HTR-8/SVneo (cell line): ENCODE measurements at regions not wholly inside any gene's neighbourhood (a gene's known extent, or its start where the extent isn't known, plus 50 kb on each side); places are given as distances from the start of the nearest gene placed in this dataset.

Experiments used
- DNase-seq: peaks from one replicate; pipeline ENCODE4 v3.0.0; 2011; ENCODE audit warnings: low spot score, mixed read lengths; ENCODE audit not compliant: insufficient read length
- FAIRE-seq: peaks from 2 replicates; lab custom pipeline; 2011; peaks lifted over from hg19 to GRCh38; lab: Jason Lieb, UNC

DNA sequence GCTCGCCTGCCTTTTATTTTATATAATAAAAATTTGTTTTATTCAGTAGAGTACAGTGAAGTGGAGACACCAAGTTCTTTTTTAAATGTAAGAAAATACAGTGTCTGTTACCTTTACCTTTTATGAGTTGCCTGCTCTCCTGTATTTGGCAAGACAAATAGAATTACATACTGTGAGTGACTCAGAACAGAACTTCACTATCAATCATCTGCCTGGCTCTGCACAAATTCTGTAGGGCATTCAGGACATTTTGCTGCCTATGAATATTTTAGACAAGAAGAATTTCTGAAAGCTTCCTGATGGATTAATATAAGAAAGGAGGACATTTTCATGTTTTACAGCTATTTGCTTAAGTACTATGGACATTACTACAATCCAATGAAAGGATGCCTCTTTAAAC, 135.4 kb upstream of the PHF14 start:
- no peak for FAIRE-seq
- DNase-seq = no peak

DNA sequence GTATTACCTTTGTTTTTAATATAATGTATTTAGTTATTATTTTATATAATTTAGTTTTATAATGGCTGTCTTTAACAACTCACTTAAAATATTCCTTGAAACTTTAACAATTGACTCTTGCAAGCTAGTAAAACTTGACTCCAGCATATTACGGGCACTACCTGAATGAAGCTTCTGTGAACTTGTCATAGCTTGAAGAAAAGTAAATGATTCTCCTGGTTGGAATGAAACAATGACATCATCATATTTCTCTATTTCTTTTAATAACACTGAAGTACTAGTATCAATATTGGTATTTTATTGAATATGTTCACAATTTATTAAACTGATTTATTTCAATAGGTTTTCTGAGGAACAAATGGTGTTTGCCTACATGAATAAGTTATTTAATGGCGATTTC, 128.4 kb upstream of the PHF14 start:
- DNase-seq = no peak
- no peak for FAIRE-seq

DNA sequence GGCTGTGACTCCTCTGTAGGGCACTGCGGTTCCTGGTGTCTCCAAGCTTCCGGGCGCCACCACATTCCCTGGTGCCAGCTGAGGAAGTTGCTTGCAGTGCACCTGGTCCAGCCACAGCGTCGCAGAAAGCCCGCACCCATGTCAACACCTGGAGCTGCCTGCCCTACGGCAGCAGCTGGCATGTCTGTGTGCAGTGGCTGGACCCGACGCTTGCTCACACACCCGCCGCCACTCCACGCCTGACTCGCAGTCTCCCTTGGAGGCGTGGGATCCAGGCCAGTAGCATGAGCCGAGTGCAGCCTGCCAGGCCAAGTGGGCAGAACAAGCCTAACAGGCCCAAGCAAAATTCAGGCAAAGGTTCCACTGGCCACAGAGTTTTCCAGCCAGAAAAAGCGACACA, 118.1 kb upstream of the PHF14 start:
- DNase-seq (no peak), FAIRE-seq (no peak)

DNA sequence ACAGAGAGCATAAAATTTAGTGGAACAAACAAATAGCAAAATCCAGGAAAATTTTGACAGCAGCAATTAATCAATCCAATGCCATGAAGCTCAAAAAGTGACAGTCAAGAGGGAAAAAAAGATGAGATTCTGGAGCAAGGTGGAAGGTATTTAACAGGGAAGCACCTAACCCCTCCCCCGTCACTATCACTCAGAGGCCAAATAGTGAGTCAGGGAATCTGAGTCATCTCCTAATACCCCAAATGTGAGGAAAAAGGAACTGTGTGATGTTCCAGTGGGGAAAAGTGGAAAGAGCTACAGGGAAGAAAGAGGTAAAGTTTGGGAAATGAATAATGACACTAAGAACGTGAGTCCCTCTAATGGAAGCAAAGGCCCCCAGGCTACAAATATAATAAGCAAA, 113.2 kb upstream of the PHF14 start:
- DNase-seq = no peak
- no peak for FAIRE-seq

DNA sequence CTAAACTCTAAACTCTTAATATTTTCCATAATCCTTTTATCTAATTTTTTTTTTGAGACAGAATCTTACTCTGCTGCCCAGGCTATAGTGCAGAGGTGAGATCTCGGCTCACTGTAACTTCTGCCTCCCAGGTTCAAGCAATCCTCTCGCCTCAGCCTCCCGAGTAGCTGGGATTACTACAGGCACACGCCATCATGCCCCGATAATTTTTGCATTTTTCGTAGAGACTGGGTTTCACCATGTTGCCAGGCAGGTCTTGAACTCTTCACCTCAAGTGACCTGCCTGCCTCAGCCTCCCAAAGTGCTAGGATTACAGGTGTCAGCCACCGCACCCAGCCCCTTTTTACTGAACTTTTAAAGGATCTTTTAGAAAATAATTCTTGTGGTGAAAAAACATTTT, 110.2 kb upstream of the PHF14 start:
- no peak for FAIRE-seq

DNA sequence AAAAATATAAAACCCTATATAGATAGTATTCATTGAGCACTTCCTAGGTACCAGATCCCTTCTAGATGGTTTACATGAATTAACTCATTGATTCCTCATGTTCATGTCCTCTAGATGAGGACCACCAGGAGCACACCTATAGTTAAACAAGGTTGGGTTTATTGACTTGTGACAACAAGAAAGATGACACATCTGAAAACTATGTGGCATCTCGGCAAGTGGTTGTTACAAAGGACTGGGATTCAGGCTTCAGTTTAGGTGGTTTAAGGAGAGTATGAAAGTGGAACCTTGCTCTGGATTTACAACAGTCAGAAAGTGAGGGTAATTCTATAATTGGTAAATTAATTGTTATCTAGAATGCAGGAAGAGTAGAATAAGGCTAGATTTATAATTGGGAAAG, 99.0 kb upstream of the PHF14 start:
- FAIRE-seq (no peak), DNase-seq (no peak)

More for the DNA sequence above, 110.2 kb upstream of the PHF14 start:
- DNase-seq = no peak

DNA sequence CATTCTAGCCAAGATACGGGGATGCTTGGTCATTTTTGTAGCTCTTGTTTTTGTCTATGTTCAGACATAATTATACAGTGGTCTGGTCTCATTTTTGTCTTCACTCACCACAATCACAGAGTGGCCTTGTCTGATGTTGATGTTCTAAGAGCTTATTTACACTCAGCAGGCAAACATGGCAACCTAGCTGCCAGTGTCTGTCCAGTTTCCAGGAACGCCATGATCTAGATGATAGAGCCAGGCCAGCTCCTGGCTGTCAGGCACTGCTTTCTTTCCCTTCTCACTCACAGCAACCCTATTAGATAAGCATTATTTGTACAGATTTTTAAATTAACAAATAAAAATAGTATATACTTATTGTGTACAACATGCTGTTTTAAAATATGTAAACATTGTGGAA, 98.6 kb upstream of the PHF14 start:
- FAIRE-seq = no peak
- no peak for DNase-seq

DNA sequence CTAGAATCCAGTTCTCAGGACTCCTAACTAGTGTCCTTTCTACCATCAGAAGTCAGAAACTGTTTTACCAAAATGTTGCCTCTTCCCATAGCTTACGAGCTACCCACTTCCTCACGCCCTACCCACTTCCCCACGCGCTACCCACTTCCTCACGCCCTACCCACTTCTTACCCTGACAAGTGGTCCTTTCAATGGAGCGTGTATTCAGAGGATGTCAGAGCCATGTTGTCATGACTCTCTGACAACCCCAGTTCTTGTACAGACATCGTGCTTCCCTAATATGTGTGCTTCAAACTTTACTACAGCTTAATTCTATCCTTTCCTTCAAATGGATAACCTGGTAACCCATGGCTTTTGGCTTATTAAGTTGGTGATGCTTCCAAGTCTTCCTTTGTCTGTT, 84.8 kb upstream of the PHF14 start:
- no peak for FAIRE-seq
- DNase-seq = no peak

DNA sequence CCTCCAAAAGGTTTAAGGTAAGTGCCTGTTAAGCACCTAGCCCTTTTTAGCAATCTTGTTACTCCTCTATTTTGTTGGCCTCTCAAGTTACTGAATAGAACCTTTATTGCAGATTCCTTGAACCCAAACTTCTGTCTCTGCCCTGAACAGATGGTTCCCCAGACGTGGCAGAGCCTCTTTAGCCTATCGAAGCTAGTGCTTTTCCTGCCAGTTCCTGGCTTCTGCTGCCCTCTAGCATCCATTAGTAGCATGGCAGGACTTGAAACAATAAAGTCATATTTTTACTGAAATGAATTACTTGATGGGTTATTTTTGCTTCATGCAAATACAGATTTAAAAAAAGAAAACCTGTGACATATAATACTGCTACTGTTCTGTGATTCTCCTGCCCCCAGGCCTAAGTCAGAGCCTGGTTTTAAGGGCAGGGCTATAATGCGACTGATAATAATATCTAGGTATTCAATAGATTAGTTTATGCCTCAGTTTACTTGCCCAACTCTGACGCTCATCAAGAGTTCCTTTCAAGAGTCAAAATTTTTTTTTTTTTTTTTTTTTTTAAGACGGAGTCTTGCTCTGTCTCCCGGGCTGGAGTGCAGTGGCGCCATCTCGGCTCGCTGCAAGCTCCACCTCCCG, 84.3 kb upstream of the PHF14 start:
- DNase-seq = peak; percentile 37
- no peak for FAIRE-seq

DNA sequence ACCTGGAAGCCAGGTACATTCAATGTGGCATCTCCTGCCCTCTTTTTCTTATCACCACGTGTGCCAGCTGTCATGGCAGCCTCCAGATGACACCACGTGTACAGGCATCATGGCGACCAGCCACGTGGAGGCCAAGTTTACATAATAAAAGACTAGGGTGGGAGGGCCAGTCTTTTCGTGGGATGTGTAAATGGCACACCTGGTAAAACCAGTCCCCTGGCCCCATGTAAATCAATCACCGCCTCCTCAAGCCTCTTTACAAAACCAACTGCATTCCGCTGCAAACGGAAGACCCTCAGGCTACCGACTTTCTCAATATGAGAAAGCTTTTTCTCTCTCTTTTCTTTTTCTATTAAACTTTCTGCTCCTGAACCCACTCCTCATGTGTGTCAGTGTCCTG, 65.1 kb upstream of the PHF14 start:
- FAIRE-seq = no peak
- DNase-seq = no peak

DNA sequence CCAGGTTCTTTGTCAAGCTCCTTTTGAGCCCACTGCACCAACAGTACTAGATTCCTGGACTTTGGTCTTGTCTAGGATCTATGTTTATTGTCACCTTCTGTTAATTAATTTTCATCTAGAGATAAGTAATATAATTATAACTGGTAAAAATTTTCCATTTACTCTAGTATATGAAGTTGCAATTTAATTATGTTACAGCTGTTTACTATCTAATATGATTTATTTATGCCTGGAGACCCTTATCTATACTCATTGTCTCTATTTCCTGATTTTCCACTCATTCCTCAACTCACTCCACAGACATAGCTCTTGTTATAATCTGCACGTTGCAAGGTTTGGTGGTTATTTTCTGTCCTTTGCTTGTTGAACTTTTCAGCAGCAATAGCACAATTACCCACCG, 63.2 kb upstream of the PHF14 start:
- DNase-seq = no peak
- FAIRE-seq = no peak

DNA sequence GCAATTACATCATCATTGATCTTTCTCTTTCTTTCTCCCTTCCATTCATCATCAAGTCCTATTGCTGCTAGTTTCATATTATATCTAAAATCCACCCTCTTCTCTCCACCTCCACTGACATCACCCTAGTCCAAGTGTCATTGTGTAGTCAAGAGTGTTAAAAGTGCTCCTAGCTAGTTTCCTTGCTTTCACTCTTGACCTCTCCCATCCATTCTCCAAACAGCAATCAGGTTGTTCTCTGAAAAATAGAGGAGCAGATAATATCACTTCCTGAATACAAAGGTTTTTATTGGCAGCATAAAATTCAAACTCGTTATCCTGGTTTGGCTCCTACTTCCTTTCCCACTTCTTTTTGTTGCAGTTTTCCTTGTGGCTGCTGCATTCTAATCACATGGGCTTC, 61.6 kb upstream of the PHF14 start:
- FAIRE-seq = no peak

DNA sequence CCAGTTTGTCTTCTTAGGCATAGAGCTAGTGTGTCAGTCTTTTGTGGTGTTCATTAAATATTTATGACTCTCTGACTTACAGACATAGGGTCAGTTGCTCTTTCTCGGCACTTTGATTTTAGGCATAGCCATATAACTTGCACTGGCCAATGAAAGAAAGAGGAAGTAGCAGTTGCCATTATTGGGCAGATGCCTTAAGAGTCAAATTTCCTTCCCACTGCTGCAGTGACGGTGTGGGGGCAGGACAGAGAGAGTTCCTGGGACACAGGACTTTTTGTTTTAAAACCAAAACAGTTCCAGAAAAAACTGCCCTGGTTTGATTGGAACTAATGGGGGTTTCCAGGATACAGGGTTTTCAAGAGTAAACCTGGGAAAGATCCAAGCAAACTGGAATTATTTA, 60.2 kb upstream of the PHF14 start:
- no peak for DNase-seq
- no peak for FAIRE-seq

More for the DNA sequence above, 61.6 kb upstream of the PHF14 start:
- no peak for DNase-seq

DNA sequence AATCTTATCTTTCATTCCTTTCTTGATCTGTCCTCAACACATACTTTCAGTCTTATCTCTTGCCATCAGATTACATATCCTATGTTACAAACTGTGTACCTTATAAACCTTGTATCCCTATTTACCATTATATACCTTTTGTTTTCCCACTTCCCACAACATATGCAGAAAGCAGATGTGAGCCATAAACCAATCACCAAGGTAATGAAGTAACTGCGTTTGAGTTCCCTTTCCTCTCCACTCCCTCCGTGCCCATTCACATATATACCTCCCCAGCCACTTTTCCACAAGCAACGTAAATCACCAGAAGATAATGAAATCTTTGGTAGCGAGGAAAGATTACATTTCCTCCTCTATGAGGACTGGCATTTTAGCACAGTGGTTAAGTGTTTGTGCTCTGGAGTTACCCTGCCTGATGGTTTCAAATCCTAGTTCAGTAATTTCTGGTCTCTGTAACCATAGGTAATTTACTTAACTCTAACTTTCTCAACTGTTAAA, 55.5 kb upstream of the PHF14 start:
- no peak for FAIRE-seq
- DNase-seq = no peak

DNA sequence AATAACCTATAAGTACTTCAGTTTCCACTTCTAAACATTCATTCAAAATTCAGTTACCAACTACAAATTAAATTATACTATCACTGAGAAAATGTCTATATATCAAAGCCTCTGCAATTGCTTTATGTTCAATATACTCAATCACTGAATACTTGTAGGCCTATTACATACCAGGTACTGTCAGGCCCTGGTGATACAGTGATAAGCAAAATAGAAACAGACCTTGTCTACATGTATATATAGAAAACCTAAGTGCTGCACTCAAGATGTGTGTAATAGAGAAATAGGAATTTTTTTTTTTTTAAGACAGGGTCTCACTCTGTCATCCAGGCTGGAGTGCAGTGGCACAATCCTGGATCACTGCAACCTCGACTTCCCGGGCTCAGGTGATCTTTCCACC, 53.7 kb upstream of the PHF14 start:
- DNase-seq (no peak), FAIRE-seq (no peak)
